ENCODE measurements at regions not wholly inside any gene's neighbourhood (a gene's known extent, or its start where the extent isn't known, plus 50 kb on each side); places are given as distances from the start of the nearest gene placed in this dataset.

GRCh38 chr3:88963003-88963402 is 144.4 kb upstream of the EPHA3 start:
- TF ChIP-seq POLR2AphosphoS5 (IDR thresholded peaks at IDR 0.05; ENCODE audit: low read depth, low read length) = no peak
- TF ChIP-seq MXI1 (IDR thresholded peaks at IDR 0.05; ENCODE audit: low read depth, low read length) = no peak
- TF ChIP-seq MAX (IDR thresholded peaks at IDR 0.05; ENCODE audit: low read depth) = no peak
- no peak for TF ChIP-seq TCF12 (IDR thresholded peaks at IDR 0.05)
- POLR2A ChIA-PET = no interaction called here
- peaks cover 3% of the 10 kb centered on the region for H3F3A ChIP-seq (replicated peaks; ENCODE audit: insufficient read depth)
- DNase-seq = no peak
- CTCF ChIA-PET = no interaction called here
- no peaks in the 10 kb centered on the region for H3K36me3 ChIP-seq (replicated peaks in 1 of 2; ENCODE audit: control insufficient read depth in 1 of 2, insufficient read depth in 2 of 2, low read length in 1 of 2)
- H3K4me1 ChIP-seq (ENCODE audit: control insufficient read depth in 1 of 2, insufficient read depth in 2 of 2, low read depth in 1 of 2, low read length in 1 of 2) = peaks cover 0 to 10% of the 10 kb centered on the region in 2 experiments; a peak in 2 of 4 replicates
- H3K79me2 ChIP-seq (ENCODE audit: insufficient read depth) = no peaks in the 10 kb centered on the region
- H3K4me3 ChIP-seq (ENCODE audit: low read depth in 2 of 2, low read length in 1 of 2) = no peak overlapping the region
- H3K9me2 ChIP-seq = no peaks in the 10 kb centered on the region
- no peaks in the 10 kb centered on the region for H4K20me1 ChIP-seq (ENCODE audit: insufficient read depth)
- no peak overlapping the region for H2AFZ ChIP-seq (ENCODE audit: low read depth)
- no peak overlapping the region for H3K27ac ChIP-seq (ENCODE audit: low read depth in 2 of 2, low read length in 1 of 2)
- no peak overlapping the region for H3K9ac ChIP-seq
- H3K9me3 ChIP-seq = no peaks in the 10 kb centered on the region; the same call in 1 of the 2 replicates
- H3K27me3 ChIP-seq (ENCODE audit: insufficient read depth) = peaks cover 8% of the 10 kb centered on the region; the same call in 1 of the 2 replicates
- H3K4me2 ChIP-seq = no peak overlapping the region

GRCh38 chr3:88979760-88980159 is 127.7 kb upstream of the EPHA3 start:
- 12% methylated on average over 3 of the region's 3 CpGs for WGBS (ENCODE audit: low lambda C conversion rate)
- no peaks in the 10 kb centered on the region for H3K79me2 ChIP-seq (ENCODE audit: insufficient read depth)
- H3K4me2 ChIP-seq = no peak overlapping the region
- no peaks in the 10 kb centered on the region for H3K27me3 ChIP-seq (ENCODE audit: insufficient read depth)
- no peaks in the 10 kb centered on the region for H4K20me1 ChIP-seq (ENCODE audit: insufficient read depth)
- H3F3A ChIP-seq (replicated peaks; ENCODE audit: insufficient read depth) = no peaks in the 10 kb centered on the region
- H3K9ac ChIP-seq = no peak overlapping the region
- no peaks in the 10 kb centered on the region for H3K36me3 ChIP-seq (replicated peaks in 1 of 2; ENCODE audit: control insufficient read depth in 1 of 2, insufficient read depth in 2 of 2, low read length in 1 of 2)
- H2AFZ ChIP-seq (ENCODE audit: low read depth) = no peak overlapping the region
- DNase-seq = no peak
- H3K4me3 ChIP-seq (ENCODE audit: low read depth in 2 of 2, low read length in 1 of 2) = no peak overlapping the region
- H3K9me3 ChIP-seq = no peaks in the 10 kb centered on the region
- ChIA-PET CTCF (no interaction called here), POLR2A (no interaction called here)
- no peak overlapping the region for H3K27ac ChIP-seq (ENCODE audit: low read depth in 2 of 2, low read length in 1 of 2)
- no peaks in the 10 kb centered on the region for H3K4me1 ChIP-seq (ENCODE audit: control insufficient read depth in 1 of 2, insufficient read depth in 2 of 2, low read depth in 1 of 2, low read length in 1 of 2)
- no peaks in the 10 kb centered on the region for H3K9me2 ChIP-seq
- TF ChIP-seq ZBTB33 (IDR thresholded peaks at IDR 0.05; ENCODE audit: borderline replicate concordance, low read depth) (no peak), GABPA (IDR thresholded peaks at IDR 0.05; ENCODE audit: low read depth) (no peak), JUND (IDR thresholded peaks at IDR 0.05) (no peak), FOSL2 (IDR thresholded peaks at IDR 0.05; ENCODE audit: borderline replicate concordance, low read depth) (no peak), NRF1 (IDR thresholded peaks at IDR 0.05; ENCODE audit: low read depth, low read length) (no peak), IRF3 (IDR thresholded peaks at IDR 0.05; ENCODE audit: low read depth, low read length) (no peak), REST (IDR thresholded peaks at IDR 0.05; ENCODE audit: low read depth, low read length) (no peak), YY1 (IDR thresholded peaks at IDR 0.05; ENCODE audit: low read depth) (no peak), MAX (IDR thresholded peaks at IDR 0.05; ENCODE audit: low read depth) (no peak), TAF1 (IDR thresholded peaks at IDR 0.05; ENCODE audit: borderline replicate concordance, low read depth, low read length) (no peak), FOXM1 (IDR thresholded peaks at IDR 0.05; ENCODE audit: low read depth) (no peak), CTCF (IDR thresholded peaks at IDR 0.05) (no peak), RFX5 (IDR thresholded peaks at IDR 0.05; ENCODE audit: low read length) (no peak), EZH2phosphoT487 (IDR thresholded peaks at IDR 0.05; ENCODE audit: borderline replicate concordance, low read depth) (no peak), USF1 (IDR thresholded peaks at IDR 0.05; ENCODE audit: borderline replicate concordance, low read depth) (no peak), RXRA (IDR thresholded peaks at IDR 0.05; ENCODE audit: borderline replicate concordance, low read depth) (no peak)
